ENCODE measurements at regions not wholly inside any gene's neighbourhood (a gene's known extent, or its start where the extent isn't known, plus 50 kb on each side); places are given as distances from the start of the nearest gene placed in this dataset.
"Not testable (repeated sequence)": the region's sequence is repeated elsewhere in the genome, so short reads cannot be mapped to it uniquely, and the experiment has no call there.

DNA sequence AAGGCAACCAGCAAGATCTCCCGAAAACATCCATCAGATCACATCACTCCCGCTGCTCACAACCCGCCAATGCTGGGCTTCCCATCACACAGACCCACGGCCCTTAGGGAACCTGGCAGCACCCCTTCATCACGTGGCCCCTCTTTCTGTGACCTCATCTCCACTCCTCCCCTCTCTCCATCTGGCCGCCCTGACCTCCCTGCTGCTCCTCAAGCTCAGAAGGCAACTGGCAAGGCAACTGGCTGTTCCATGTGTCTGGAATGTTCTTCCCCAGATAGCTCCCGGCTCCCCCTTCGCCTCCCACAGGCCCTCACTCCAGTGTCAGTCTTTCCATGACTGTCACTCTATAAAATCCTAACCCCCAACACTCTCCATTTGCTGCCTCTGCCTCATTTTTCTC is 113.0 kb upstream of the ERG start:
- DNase-seq (ENCODE audit: extremely low spot score, insufficient read length, low read depth) (no peak), FAIRE-seq (no peak)

DNA sequence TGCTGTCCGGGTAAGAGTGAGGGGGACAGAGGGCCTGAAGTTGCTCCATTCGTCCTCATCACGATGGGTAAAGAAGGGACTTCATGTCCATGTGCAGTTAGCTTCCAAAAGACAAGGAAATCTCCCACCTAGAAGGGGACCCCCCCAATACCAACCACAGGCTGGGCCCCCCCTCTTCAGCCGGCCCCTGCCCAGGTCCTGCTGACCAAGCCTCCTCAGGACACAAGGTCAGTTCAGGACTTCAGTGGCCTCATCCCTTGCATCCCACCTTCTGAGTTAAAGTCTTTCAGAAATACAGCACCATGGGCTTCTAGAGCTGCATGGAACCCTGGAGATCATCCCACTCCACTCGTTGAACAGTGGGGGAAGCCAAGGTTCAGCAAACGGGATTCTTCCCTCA is 115.4 kb upstream of the ERG start:
- DNase-seq (ENCODE audit: extremely low spot score, insufficient read length, low read depth): no peak
- no peak for FAIRE-seq

DNA sequence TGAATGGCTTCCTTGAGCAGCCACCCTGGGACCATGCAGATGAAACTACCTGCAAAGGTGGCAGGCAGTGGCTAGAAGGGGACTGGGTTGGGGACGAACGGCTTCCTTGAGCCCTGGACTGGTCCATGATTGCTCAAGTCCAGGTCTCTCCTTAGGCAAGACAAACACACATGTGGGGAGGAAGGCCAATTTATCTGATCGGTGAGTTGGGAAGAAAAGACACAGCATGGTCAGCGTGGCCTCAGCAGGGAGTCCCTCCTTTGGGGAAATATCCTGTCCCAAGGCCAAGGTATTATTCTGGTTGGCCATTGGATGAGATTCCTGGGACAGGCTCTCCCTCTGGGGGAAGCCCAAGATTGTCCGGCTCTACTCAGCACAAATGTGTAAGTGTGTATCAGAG is 116.3 kb upstream of the ERG start:
- FAIRE-seq (no peak), DNase-seq (ENCODE audit: extremely low spot score, insufficient read length, low read depth) (no peak)

DNA sequence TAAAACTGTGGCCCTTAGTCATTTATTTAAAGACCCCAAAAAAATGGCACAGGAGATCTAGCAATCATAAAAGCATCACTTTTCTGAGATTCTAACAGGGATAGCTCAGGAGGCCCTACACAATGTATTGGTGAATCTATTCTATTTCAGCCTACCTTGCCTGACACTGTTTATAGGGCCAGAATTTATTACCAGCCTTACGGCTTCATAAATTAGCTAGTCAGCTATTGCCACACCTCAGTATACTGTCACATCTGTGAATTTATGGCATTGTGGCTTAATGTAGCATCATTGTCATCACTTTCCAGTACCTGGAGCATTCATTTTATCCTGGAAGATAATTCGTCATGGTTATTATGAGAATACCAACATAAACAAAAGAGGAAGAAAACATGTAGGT is 121.2 kb upstream of the ERG start:
- DNase-seq (ENCODE audit: extremely low spot score, insufficient read length, low read depth) (no peak), FAIRE-seq (no peak)

DNA sequence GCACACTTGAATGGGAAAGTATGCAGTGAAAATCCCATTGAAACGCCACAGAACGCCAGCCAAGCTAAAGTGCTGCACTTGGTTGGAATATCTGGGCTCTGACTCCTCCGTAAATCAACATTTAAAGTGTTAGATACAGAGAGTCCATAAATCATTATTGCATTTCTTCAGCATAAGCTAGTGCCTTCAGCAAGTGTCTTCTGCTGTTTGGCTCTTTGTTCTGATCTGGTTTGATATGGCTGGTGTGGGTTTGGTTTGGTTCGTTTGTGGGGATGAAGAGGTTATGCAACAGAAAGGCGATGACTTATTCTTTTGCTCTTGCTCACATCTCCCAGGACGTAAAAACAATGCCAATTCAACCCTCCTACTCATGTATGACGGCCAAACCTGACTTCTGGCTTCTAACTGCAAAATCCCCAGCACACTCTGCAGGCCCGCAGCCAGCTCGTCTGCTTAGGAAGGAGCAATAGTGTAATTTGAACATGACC is 121.8 kb upstream of the ERG start:
- no peak for DNase-seq (ENCODE audit: extremely low spot score, insufficient read length, low read depth)
- no peak for FAIRE-seq

DNA sequence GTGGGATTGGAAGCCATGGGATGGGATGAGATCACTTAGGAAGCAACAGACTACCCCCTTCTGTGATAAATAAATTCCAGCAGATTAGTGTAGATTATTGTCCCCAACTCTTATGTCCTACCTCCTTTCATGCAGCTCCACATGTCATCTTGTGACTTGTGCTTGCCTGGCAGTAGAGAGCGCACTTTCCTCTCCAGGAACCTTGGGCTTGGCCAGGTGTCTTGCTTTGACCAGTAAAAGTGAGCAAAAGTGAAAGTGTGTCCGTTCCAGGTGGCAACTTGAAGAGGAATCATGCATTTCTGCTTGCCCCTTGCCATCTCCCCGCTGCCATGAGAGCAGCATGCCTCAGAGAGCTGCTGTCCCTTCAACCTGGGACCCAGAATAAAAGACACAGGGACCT is 122.9 kb upstream of the ERG start:
- no peak for FAIRE-seq
- DNase-seq (ENCODE audit: extremely low spot score, insufficient read length, low read depth): no peak

DNA sequence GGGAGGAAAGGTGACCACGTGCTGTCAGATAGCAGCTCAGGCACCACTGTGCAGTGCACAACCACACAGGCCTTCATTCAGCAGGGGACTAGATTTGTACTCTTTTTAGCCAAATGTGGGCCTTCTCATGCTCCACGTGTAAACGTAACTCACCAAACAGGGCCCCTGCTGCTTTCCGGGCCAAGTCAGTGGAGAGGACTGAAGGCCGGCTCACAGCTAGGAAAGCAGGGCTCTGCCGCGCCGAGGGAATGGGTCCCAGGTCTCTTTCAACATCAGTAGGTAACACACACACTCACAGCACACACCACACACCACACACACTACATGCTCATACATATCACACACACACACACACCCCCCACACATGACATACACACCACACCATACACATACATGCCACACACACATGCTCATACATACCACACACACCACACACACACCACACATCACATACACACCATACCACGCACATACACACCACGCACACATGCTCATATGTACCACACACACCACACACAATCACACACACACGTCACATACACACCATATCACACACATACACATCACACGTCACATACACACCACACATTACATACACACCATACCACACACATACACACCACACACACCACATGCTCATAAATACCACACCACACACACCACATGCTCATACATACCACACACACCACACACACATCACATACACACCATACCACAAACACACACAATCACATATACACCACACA is 124.0 kb upstream of the ERG start:
- DNase-seq (ENCODE audit: extremely low spot score, insufficient read length, low read depth) (no peak), FAIRE-seq (peak; percentile 57)

DNA sequence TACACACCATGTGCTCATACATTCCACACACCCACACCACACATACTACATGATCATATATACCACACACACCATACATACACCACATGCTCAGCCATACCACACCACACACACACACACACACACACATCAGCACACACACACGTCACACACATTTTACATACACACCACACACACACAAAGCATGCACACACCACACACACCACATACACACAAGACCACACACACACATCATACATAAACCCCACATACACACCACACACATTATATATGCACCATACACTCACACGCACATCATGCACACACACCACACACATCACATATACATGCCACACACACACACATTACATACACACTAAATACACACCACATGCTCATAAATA is 124.5 kb upstream of the ERG start:
- FAIRE-seq: no peak

DNA sequence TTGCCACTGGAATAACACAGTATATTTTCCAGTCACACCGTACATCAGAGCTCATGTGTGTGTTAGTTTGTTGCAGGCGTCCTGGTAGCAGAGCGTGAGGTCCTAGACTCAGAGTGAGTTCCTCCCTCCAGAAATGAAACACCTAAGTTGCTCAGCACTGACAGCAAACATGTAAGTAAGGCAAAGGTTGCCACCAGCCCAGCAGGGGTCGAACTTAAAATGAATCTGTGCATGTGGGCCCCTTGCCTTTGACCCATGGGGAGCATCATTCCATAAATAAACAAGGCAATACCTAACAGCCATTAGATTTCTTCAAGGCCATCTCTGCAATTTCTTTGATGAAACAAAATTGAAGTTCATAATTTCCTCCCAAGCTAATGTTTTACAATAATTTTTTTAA is 125.3 kb upstream of the ERG start:
- no peak for FAIRE-seq
- DNase-seq (ENCODE audit: extremely low spot score, insufficient read length, low read depth): no peak

More for the DNA sequence above, 124.5 kb upstream of the ERG start:
- DNase-seq (ENCODE audit: extremely low spot score, insufficient read length, low read depth): no peak

DNA sequence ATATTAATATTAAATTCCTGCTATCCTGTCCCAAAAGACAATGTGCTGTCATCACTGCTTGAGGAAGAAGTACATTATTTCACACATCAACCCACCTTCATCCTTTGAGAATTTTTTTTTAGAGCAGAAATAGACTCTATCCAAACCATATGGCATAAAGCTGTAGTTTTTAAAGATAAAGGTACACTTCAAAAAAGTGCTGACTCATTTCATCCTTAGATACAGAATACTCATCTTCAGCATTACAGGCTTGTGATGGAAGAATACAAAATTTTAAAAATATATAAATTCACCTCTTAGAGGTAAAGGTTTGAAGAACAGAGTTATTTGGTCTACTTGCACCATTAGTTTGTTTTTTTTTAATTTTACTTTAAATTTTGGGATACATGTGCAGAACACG is 126.7 kb upstream of the ERG start:
- FAIRE-seq: no peak
- DNase-seq (ENCODE audit: extremely low spot score, insufficient read length, low read depth): no peak

DNA sequence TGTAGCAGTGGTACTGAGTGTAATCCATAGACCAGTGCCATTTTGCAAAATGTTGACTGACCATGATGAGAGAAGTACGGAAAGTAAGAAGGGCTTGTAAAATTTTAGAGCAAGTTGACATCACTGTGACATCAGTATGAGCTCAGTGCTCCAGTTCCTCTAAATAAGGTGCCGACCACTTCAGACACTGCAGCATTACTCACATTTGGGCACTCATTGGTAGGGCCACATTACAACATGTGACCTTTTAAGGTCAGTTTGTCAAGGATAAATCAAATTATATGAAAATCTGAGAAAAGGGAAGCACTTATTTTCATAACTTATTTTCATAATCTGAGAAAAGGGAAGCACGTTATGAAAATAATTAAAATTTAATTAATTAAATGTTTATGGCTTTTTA is 128.0 kb upstream of the ERG start:
- no peak for FAIRE-seq
- no peak for DNase-seq (ENCODE audit: extremely low spot score, insufficient read length, low read depth)

DNA sequence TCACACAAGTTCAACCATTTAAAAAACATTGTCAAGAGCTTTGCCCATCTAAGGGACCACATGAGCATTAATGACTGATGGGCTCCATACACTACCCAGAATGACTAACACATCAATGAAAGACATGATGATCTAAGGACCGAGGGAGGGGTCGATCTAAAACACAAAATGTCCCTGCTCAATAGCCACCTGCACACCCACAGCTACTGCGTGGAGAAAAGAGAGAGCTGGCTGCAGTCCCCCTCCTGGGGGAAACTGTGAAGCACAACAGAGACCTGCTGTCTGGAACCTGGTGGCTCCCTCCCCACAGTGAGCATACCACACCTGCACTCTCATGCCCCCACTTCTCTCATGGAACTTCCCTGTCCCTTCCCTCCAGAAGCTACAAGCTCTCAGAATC is 130.1 kb upstream of the ERG start:
- FAIRE-seq (no peak), DNase-seq (ENCODE audit: extremely low spot score, insufficient read length, low read depth) (no peak)

DNA sequence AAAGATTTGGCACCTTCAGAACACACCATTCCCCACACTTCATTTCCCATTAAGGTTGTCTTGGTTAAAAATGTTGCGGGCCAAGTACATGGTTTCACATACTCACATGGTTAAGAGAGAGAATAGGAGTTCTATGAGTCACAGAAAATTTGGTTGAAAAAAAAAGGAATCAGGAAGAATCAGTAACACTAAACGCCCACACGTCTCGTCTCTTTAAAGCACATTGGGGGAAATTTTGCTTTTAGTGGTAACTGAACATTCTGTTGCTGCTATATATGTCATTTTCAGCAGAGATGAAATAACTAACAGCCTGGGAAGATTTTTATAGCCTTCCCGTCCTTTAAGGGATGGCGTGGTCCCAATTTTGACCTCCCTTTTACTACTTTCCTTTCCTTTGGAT is 132.9 kb upstream of the ERG start:
- no peak for FAIRE-seq
- DNase-seq (ENCODE audit: extremely low spot score, insufficient read length, low read depth): no peak

DNA sequence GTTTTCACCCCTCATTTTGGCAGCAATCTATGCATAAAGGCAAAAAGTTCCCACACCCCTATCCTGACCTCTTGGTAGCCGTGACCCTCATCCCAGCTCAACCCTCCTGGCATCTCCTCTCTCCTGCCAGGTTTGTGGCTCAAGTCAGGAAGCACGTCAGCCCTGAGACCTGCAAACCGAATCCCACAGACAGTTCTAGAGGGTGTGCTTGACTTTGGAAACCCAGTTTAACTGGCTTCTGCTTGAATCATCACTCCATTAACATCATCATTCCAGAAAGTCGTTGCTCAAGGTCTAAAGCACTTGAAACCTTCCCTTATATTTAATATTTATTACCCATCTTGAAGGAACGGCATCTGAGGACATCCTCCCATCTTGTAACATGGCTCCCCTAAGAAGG is 133.4 kb upstream of the ERG start:
- no peak for FAIRE-seq
- DNase-seq (ENCODE audit: extremely low spot score, insufficient read length, low read depth): no peak

DNA sequence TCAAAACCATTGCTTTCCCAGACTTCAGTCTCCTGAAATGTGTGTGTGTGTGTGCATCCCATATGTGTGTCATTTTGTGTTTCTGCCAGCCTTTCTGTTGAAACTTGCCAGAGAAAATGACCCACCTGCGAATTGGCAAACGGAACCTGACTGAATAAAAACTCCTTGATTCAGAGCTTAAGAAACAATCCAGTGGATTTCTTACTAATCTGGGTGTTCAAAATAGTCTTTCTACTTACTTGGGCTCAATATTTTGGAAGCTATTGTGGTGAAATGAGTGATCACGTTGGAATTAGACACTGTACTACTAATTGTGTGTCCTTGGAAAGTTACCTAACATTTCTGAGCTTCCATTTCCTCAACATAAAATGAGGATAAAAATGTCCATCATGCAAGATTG is 138.9 kb upstream of the ERG start:
- no peak for DNase-seq (ENCODE audit: extremely low spot score, insufficient read length, low read depth)
- FAIRE-seq: no peak

DNA sequence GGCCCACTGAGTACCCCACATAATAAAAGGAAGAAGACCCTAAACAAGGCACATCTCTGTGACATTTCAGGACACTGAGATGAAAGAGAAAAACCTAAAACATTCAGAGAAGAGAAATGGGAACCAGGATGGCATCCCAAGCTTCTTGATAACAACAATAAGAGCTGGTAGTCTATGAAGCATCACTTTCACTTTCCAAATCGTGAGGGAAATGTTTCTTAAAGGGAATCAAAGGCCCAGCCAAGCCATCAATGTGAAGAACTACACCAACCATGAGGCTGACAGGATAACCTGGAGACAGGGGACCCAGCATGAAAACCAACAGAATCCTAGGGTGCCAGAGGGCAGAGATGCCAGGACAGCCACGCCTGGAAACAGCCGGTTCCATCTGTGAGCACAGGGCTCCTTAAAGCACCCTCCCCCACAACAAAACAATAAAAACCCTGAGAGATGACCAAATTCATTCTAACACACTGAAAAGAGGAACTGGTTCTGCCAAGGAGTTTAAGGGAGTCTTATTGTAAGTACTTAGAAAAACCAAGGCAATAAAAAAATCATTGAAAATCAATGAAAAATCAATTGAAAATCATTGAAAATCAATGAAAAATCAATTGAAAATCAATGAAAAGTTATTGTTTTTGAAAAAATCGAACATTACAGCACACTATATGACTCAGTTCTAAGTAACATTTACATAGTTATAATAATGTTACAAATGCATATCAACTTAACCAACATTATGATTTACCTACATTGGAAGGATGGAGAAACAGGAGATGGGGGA is 141.5 kb upstream of the ERG start:
- DNase-seq (ENCODE audit: extremely low spot score, insufficient read length, low read depth) (no peak), FAIRE-seq (no peak)

DNA sequence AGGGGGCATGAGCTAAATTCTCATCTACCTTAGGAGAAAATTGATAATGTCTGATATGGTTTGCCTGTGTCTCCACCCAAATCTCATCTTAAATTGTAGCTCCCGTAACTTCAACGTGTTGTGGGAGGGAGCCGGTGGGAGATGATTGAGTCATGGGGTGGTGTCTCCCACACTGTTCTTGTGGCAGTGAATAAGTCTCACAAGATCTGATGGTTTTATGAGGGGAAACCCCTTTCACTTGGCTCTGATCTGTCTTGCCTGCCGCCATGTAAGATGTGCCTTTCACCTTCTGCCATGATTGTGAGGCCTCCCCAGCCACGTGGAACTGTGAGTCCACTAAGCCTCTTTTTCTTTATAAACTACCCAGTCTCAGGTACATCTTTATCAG is 142.1 kb upstream of the ERG start:
- not testable (repeated sequence) for DNase-seq (ENCODE audit: extremely low spot score, insufficient read length, low read depth); FAIRE-seq

DNA sequence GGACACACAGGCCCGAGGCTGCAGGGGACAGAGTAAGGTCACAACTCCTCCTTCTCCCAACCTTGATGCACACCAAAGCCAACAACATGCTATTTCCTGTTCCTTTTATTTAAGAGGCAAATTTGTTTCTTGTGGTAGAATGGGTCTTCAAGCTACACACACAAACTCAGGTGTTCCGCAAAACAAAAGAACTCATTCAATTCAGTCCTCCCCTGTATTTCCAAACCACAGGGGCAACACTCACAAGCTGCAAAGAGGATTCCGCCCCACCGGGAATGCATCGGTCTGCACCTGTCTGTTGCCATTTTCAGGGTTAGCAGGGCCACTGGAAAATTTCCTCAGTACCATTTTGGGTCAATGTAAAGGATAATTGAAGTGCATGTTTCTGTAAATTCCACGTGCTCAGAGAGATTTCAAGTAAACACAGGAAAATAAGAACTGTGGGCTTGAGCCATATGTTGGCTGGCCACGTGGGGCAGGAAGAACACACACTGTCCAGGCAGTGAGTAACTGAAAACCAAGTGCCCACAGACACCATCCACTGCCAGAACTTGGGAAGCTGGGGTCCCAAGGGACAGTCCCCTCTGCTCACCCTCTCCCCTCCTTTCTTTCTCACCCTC is 145.2 kb upstream of the ERG start:
- FAIRE-seq: no peak

DNA sequence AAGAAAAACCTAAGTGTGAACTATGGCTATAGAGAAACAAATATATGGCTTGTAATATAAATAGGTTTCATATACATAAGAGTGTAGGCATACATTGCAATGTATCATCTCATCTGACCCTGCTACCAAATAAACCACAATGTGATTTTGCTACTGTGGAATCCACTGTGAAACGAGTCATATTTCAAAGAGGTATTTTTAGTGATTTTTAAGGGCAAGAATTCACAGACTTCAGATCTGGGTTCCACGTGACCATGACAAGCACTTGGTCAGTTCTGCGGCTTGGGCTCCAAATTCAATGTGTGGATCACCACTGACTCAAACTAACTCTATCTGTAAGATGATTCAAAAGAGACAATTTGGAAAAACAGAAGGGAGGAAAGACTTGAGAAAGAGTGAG is 147.0 kb upstream of the ERG start:
- FAIRE-seq: no peak
- DNase-seq (ENCODE audit: extremely low spot score, insufficient read length, low read depth): no peak

More for the DNA sequence above, 145.2 kb upstream of the ERG start:
- DNase-seq (ENCODE audit: extremely low spot score, insufficient read length, low read depth): no peak

DNA sequence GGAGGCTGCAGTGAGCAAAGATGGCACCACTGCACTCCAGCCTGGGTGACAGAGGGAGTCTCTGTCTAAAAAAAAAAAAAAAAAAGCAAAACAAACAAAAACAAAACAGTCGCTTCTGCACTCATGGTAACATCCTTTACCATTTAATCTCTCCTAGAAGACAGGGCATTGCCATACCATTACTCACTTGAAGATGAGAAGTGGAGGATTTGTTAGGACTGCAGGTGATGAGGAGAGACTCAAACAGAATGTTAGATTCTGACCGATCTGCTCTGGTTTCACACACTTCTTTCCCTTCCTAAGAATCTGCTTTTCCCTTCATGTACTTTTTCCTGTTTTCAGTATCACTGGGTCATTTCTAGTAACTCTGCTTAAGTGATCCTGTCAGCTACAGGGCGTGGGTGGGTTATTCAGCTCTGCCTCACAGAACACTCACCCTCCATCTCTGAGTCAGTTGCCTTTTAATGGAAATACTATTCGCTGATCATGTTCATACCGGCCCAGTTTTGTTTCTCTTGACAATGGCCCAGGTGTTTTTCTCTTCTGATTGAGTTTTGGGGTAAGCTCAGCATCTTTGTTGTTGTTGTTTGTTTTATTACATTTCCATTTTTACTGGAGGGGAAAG is 148.0 kb upstream of the ERG start:
- no peak for FAIRE-seq
- DNase-seq (ENCODE audit: extremely low spot score, insufficient read length, low read depth): no peak

DNA sequence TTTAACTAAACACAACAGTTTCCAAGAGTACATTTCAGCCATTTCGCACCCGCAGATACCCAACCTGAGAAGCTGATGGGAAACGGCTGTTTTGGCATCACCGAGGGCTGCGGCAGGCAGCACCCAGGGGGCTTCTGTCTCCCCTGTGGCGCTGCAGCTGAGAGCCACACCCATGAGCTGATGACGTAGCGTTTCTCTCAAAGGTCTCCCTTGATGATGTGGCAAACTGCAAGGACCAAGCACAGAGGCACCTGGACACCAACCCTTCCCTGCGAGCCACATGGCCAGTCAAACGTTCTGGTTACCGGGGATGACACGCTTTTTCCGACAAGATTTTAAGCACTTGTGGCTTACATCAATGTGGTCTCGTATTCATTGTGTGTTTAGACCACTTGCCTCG is 150.8 kb upstream of the ERG start:
- no peak for FAIRE-seq
- no peak for DNase-seq (ENCODE audit: extremely low spot score, insufficient read length, low read depth)
